ENCODE measurements at regions not wholly inside any gene's neighbourhood (a gene's known extent, or its start where the extent isn't known, plus 50 kb on each side); places are given as distances from the start of the nearest gene placed in this dataset.

DNA sequence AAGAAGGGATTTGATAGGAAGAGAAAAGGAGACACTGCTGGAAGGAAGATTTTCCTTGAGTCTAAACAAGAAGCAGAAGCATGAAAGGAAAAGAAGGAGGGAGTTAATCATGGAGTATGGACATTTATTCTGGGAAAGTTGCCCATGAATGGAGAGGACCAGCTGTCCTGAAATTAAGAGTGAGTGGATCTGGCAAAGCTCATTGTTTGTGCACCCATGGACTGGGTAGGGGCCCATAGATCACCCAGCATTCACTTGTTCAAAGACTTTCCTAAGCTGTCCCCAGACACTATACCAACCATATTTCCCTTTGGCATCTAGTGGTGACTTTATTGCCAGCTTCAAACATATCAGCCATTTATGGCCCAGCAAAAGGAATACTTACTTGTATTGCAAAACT, 422.7 kb downstream of the FBXO15 start:
- Histone ChIP-seq H3F3A (replicated peaks; ENCODE audit: low read depth) (no peaks in the 10 kb centered on the region), H3K4me1 (ENCODE audit: insufficient read depth) (0 out of 2 replicates have a peak, but pooled peaks cover 5% of the 10 kb centered on the region), H3K36me3 (ENCODE audit: insufficient read depth) (no peaks in the 10 kb centered on the region), H3K4me2 (no peak overlapping the region), H4K20me1 (replicated peaks; ENCODE audit: insufficient read depth) (no peaks in the 10 kb centered on the region), H3K4me3 (no peak overlapping the region), H3K9me2 (ENCODE audit: insufficient read depth) (no peaks in the 10 kb centered on the region; the same call in 1 of the 2 replicates), H2AFZ (no peak overlapping the region), H3K27me3 (ENCODE audit: insufficient read depth) (no peaks in the 10 kb centered on the region), H3K27ac (ENCODE audit: low read depth) (no peak overlapping the region), H3K79me2 (replicated peaks; ENCODE audit: insufficient read depth) (no peaks in the 10 kb centered on the region)
- H3K36me3 Mint-ChIP-seq (ENCODE audit: low read depth): no peaks in the 10 kb centered on the region
- H3K27ac Mint-ChIP-seq: no peak overlapping the region
- DNase-seq (ENCODE audit: low spot score) (no peak), ATAC-seq (no peak)
- no peak overlapping the region for H3K4me3 Mint-ChIP-seq
- H3K4me1 Mint-ChIP-seq: peaks cover 3% of the 10 kb centered on the region; the same call in 1 of the 3 replicates
- H3K27me3 Mint-ChIP-seq (ENCODE audit: insufficient read depth, low read depth, poor library complexity): peaks cover 4% of the 10 kb centered on the region
- TF ChIP-seq ZNF114 (CRISPR knock-in tag; IDR thresholded peaks at IDR 0.05) (no peak), ZNF331 (CRISPR knock-in tag; IDR thresholded peaks at IDR 0.05; ENCODE audit: low read depth) (no peak), NANOG (IDR thresholded peaks at IDR 0.05; ENCODE audit: borderline replicate concordance) (no peak), POLR2AphosphoS5 (IDR thresholded peaks at IDR 0.05; ENCODE audit: low read depth) (no peak), JUNB (IDR thresholded peaks at IDR 0.05; ENCODE audit: unreplicated experiment) (no peak), EZH2phosphoT487 (IDR thresholded peaks at IDR 0.05; ENCODE audit: unreplicated experiment) (no peak), EZH2 (IDR thresholded peaks at IDR 0.05; ENCODE audit: low read depth, unreplicated experiment) (no peak), STAT1 (IDR thresholded peaks at IDR 0.05; ENCODE audit: unreplicated experiment) (no peak), CREB1 (CRISPR knock-in tag; IDR thresholded peaks at IDR 0.05; ENCODE audit: low read depth) (no peak)
- TF ChIP-seq, protein P1, sequence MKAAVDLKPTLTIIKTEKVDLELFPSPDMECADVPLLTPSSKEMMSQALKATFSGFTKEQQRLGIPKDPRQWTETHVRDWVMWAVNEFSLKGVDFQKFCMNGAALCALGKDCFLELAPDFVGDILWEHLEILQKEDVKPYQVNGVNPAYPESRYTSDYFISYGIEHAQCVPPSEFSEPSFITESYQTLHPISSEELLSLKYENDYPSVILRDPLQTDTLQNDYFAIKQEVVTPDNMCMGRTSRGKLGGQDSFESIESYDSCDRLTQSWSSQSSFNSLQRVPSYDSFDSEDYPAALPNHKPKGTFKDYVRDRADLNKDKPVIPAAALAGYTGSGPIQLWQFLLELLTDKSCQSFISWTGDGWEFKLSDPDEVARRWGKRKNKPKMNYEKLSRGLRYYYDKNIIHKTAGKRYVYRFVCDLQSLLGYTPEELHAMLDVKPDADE (IDR thresholded peaks at IDR 0.05): no peak
- TF ChIP-seq, protein P2, sequence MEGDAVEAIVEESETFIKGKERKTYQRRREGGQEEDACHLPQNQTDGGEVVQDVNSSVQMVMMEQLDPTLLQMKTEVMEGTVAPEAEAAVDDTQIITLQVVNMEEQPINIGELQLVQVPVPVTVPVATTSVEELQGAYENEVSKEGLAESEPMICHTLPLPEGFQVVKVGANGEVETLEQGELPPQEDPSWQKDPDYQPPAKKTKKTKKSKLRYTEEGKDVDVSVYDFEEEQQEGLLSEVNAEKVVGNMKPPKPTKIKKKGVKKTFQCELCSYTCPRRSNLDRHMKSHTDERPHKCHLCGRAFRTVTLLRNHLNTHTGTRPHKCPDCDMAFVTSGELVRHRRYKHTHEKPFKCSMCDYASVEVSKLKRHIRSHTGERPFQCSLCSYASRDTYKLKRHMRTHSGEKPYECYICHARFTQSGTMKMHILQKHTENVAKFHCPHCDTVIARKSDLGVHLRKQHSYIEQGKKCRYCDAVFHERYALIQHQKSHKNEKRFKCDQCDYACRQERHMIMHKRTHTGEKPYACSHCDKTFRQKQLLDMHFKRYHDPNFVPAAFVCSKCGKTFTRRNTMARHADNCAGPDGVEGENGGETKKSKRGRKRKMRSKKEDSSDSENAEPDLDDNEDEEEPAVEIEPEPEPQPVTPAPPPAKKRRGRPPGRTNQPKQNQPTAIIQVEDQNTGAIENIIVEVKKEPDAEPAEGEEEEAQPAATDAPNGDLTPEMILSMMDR (conservative IDR thresholded peaks at IDR 0.05; ENCODE audit: low read depth in 2 of 2): no peak
- TF ChIP-seq, protein P3, sequence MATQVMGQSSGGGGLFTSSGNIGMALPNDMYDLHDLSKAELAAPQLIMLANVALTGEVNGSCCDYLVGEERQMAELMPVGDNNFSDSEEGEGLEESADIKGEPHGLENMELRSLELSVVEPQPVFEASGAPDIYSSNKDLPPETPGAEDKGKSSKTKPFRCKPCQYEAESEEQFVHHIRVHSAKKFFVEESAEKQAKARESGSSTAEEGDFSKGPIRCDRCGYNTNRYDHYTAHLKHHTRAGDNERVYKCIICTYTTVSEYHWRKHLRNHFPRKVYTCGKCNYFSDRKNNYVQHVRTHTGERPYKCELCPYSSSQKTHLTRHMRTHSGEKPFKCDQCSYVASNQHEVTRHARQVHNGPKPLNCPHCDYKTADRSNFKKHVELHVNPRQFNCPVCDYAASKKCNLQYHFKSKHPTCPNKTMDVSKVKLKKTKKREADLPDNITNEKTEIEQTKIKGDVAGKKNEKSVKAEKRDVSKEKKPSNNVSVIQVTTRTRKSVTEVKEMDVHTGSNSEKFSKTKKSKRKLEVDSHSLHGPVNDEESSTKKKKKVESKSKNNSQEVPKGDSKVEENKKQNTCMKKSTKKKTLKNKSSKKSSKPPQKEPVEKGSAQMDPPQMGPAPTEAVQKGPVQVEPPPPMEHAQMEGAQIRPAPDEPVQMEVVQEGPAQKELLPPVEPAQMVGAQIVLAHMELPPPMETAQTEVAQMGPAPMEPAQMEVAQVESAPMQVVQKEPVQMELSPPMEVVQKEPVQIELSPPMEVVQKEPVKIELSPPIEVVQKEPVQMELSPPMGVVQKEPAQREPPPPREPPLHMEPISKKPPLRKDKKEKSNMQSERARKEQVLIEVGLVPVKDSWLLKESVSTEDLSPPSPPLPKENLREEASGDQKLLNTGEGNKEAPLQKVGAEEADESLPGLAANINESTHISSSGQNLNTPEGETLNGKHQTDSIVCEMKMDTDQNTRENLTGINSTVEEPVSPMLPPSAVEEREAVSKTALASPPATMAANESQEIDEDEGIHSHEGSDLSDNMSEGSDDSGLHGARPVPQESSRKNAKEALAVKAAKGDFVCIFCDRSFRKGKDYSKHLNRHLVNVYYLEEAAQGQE (IDR thresholded peaks at IDR 0.05; ENCODE audit: unreplicated experiment): no peak
- TF ChIP-seq, protein P4, sequence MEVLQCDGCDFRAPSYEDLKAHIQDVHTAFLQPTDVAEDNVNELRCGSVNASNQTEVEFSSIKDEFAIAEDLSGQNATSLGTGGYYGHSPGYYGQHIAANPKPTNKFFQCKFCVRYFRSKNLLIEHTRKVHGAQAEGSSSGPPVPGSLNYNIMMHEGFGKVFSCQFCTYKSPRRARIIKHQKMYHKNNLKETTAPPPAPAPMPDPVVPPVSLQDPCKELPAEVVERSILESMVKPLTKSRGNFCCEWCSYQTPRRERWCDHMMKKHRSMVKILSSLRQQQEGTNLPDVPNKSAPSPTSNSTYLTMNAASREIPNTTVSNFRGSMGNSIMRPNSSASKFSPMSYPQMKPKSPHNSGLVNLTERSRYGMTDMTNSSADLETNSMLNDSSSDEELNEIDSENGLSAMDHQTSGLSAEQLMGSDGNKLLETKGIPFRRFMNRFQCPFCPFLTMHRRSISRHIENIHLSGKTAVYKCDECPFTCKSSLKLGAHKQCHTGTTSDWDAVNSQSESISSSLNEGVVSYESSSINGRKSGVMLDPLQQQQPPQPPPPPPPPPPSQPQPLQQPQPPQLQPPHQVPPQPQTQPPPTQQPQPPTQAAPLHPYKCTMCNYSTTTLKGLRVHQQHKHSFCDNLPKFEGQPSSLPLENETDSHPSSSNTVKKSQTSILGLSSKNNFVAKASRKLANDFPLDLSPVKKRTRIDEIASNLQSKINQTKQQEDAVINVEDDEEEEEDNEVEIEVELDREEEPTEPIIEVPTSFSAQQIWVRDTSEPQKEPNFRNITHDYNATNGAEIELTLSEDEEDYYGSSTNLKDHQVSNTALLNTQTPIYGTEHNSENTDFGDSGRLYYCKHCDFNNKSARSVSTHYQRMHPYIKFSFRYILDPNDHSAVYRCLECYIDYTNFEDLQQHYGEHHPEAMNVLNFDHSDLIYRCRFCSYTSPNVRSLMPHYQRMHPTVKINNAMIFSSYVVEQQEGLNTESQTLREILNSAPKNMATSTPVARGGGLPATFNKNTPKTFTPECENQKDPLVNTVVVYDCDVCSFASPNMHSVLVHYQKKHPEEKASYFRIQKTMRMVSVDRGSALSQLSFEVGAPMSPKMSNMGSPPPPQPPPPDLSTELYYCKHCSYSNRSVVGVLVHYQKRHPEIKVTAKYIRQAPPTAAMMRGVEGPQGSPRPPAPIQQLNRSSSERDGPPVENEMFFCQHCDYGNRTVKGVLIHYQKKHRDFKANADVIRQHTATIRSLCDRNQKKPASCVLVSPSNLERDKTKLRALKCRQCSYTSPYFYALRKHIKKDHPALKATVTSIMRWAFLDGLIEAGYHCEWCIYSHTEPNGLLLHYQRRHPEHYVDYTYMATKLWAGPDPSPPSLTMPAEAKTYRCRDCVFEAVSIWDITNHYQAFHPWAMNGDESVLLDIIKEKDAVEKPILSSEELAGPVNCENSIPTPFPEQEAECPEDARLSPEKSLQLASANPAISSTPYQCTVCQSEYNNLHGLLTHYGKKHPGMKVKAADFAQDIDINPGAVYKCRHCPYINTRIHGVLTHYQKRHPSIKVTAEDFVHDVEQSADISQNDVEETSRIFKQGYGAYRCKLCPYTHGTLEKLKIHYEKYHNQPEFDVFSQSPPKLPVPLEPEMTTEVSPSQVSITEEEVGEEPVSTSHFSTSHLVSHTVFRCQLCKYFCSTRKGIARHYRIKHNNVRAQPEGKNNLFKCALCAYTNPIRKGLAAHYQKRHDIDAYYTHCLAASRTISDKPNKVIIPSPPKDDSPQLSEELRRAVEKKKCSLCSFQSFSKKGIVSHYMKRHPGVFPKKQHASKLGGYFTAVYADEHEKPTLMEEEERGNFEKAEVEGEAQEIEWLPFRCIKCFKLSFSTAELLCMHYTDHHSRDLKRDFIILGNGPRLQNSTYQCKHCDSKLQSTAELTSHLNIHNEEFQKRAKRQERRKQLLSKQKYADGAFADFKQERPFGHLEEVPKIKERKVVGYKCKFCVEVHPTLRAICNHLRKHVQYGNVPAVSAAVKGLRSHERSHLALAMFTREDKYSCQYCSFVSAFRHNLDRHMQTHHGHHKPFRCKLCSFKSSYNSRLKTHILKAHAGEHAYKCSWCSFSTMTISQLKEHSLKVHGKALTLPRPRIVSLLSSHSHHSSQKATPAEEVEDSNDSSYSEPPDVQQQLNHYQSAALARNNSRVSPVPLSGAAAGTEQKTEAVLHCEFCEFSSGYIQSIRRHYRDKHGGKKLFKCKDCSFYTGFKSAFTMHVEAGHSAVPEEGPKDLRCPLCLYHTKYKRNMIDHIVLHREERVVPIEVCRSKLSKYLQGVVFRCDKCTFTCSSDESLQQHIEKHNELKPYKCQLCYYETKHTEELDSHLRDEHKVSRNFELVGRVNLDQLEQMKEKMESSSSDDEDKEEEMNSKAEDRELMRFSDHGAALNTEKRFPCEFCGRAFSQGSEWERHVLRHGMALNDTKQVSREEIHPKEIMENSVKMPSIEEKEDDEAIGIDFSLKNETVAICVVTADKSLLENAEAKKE (CRISPR knock-in tag; IDR thresholded peaks at IDR 0.05): no peak
- H3K9me3 Mint-ChIP-seq: peaks cover 2% of the 10 kb centered on the region; the same call in 1 of the 3 replicates

Measured in GM23338 (cell line).